Activated CD4-positive, alpha-beta T cell treated with anti-CD3 and anti-CD28 coated beads for 36 hours (primary cell): ENCODE measurements at regions not wholly inside any gene's neighbourhood (a gene's known extent, or its start where the extent isn't known, plus 50 kb on each side); places are given as distances from the start of the nearest gene placed in this dataset.
A peak's percentile ranks its signal among the peaks of the same experiment; 100 is the strongest.

Source experiments
- ATAC-seq: fragments of 200-7000 bp; cut with Tn5 transposase; one replicate; pipeline ENCODE4 v1.10.0; 2021; ENCODE audit warnings: mild to moderate bottlenecking, moderate library complexity
- CTCF ChIA-PET: fragments of 350-600 bp; sonication (Branson Sonifier 250); formaldehyde crosslinking; loops from one replicate; lab custom pipeline; 2021; ENCODE audit warnings: antibody characterized with exemption; lab: Charles Lee
- POLR2A ChIA-PET: fragments of 350-600 bp; sonication (Branson Sonifier 250); formaldehyde crosslinking; loops from one replicate; lab custom pipeline; 2021; ENCODE audit warnings: antibody characterized with exemption, inconsistent platforms; lab: Charles Lee
- DNase-seq: peaks from one replicate; pipeline ENCODE4 v3.0.0-alpha.2; 2020
- H3K27ac Mint-ChIP-seq: one replicate; pipeline ENCODE4 v1.8.0; 2021; ENCODE audit warnings: mixed read lengths
- H3K27me3 Mint-ChIP-seq: one replicate; pipeline ENCODE4 v1.8.0; 2021; ENCODE audit warnings: mixed read lengths
- H3K36me3 Mint-ChIP-seq: one replicate; pipeline ENCODE4 v1.8.0; 2021; ENCODE audit warnings: low read depth, mixed read lengths
- H3K4me1 Mint-ChIP-seq: one replicate; pipeline ENCODE4 v1.8.0; 2021; ENCODE audit warnings: mixed read lengths
- H3K4me3 Mint-ChIP-seq: one replicate; pipeline ENCODE4 v1.8.0; 2021; ENCODE audit warnings: mild to moderate bottlenecking, moderate library complexity, mixed read lengths
- H3K9me3 Mint-ChIP-seq: one replicate; pipeline ENCODE4 v1.8.0; 2021; ENCODE audit warnings: low read depth, mixed read lengths
- intact Hi-C, 2 experiments: fragments of 100-400 bp; cut with DNase I in 1 of 2; cut with micrococcal nuclease in 1 of 2; formaldehyde crosslinking; loops; one replicate each; pipeline versions ENCODE4 v1.14.2 to v1.15.1; 2022 to 2024; cut with DNase I, micrococcal nuclease

- Mint-ChIP-seq H3K4me3 (no peak overlapping the region), H3K9me3 (no peaks in the 10 kb centered on the region), H3K27me3 (no peaks in the 10 kb centered on the region), H3K4me1 (peaks cover 6% of the 10 kb centered on the region), H3K27ac (peak overlapping the region; percentile 43), H3K36me3 (no peaks in the 10 kb centered on the region)
- intact Hi-C loops, result loop anchor here (1.0 to 5.0 kb wide), 6 partner anchors 32 to 269 kb away; partner anchors contain the start of gene VAV3 (in 1 of the 2)
- DNase-seq (peak; percentile 34), ATAC-seq (peak; percentile 69)
- CTCF ChIA-PET, result interaction anchor here (0.5 kb wide), 1 partner anchor 88 kb away, joined by 3 read pairs; no protein-coding TSS in a partner anchor
- POLR2A ChIA-PET, result interaction anchor here (0.9 kb wide), 1 partner anchor 116 kb away, joined by 3 read pairs; no protein-coding TSS in a partner anchor
These were observed 86.1 kb upstream of the VAV3 start for GRCh38 chr1:108050911-108051629.

GRCh38 chr1:108050158-108050557 is 85.2 kb upstream of the VAV3 start:
- POLR2A ChIA-PET, result no interaction called here
- CTCF ChIA-PET, result interaction anchor here (0.8 to 2.4 kb wide), 3 partner anchors 28 to 84 kb away, joined by 3 to 7 read pairs (median 3); no protein-coding TSS in a partner anchor
- Mint-ChIP-seq H3K9me3 (no peaks in the 10 kb centered on the region), H3K27me3 (no peaks in the 10 kb centered on the region), H3K4me3 (no peak overlapping the region), H3K27ac (no peak overlapping the region), H3K36me3 (no peaks in the 10 kb centered on the region), H3K4me1 (peaks cover 12% of the 10 kb centered on the region)
- intact Hi-C loops, result loop anchor here (2.0 to 5.0 kb wide), 5 partner anchors 33 to 268 kb away; no protein-coding TSS in a partner anchor
- no peak for DNase-seq
- ATAC-seq, result no peak

DNA sequence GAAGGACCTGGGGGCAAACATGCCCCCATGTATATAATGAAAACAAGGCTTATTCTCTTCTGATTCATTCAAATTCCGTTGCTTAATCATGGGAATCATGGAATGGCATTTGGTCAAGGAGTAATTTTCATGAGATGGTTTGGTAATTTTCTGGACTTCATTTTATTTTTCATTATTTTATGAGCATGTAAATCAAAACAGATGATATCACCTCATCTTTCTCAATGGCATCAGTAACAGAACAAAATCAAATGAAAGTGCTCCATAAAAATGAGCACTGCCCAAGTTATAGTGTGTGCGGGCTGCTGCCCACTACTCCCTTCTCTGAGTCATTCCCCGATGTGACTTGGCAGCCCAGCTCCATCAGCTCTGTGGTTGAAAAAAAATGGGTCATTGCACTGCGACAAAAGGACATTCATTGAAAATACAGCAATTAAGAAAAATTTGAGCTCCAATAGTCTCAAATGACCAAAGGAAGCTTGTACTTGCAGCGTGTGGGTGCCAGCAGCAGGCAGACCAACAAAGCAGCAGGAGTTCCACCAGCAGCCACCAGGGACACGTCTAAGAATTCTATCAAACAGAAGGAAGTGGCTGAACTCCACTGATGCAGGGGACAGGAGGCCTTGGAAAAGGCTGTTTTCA is 84.3 kb upstream of the VAV3 start:
- Mint-ChIP-seq H3K36me3 (no peaks in the 10 kb centered on the region), H3K9me3 (no peaks in the 10 kb centered on the region), H3K27me3 (no peaks in the 10 kb centered on the region), H3K27ac (no peak overlapping the region), H3K4me1 (peaks cover 20% of the 10 kb centered on the region), H3K4me3 (no peak overlapping the region)
- ChIA-PET CTCF (interaction anchor here (0.7 to 2.4 kb wide), 10 partner anchors 12 to 386 kb away, joined by 3 to 7 read pairs (median 3); no protein-coding TSS in a partner anchor), POLR2A (no interaction called here)
- peak; percentile 51 for DNase-seq
- intact Hi-C loops, result loop anchor here in 1 of 2 experiments (5.0 kb wide), 1 partner anchor 267 kb away; no protein-coding TSS in a partner anchor
- ATAC-seq, result no peak

DNA sequence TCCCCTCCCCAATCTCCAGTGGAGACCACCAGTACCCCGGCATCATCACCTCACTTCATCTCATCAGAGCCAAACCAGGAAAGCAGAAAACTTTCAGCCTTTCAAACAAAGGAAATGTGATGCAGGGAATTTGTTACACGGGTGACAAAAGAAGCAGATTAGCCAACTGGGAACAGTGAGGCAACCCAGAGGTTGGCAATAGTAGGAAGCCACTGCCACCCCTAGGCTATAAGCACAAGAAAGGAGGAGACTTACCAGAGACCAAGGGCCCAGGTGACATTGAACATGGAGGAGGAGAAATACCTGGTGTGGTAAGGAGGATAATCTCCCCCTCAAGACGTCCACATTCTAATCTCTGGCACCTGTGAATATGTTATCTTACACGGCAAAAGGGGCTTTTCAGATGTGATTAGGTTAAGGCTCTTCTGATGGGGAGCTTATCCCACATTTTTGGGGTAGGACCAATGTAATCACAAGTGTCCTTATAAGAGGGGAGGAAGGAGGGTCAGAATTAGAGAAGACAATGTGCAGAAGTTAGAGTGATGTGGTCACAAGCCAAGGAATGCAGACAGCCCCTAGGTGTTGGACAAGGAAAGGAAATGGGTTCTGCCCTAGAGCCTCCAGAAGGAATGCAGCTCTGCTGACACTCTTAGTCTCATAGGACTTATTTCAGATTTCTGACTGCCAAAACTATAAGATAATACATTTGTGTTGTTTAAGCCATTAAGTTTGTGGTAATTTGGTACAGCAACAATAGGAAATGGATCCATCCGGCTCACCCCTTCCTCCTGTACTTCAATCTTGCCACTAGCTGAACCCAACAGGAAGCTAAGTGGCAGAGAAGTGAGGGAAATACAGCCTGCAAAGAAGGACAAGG is 83.6 kb upstream of the VAV3 start:
- peaks cover 26% of the 10 kb centered on the region for H3K4me1 Mint-ChIP-seq
- CTCF ChIA-PET, result interaction anchor here (0.8 to 2.4 kb wide), 7 partner anchors 11 to 385 kb away, joined by 3 to 7 read pairs (median 3); no protein-coding TSS in a partner anchor
- no peaks in the 10 kb centered on the region for H3K36me3 Mint-ChIP-seq
- POLR2A ChIA-PET, result no interaction called here
- H3K27me3 Mint-ChIP-seq, result no peaks in the 10 kb centered on the region
- intact Hi-C loops, result loop anchor here in 1 of 2 experiments (5.0 kb wide), 1 partner anchor 266 kb away; no protein-coding TSS in a partner anchor
- ATAC-seq (no peak), DNase-seq (no peak)
- H3K9me3 Mint-ChIP-seq, result no peaks in the 10 kb centered on the region
- no peak overlapping the region for H3K27ac Mint-ChIP-seq
- H3K4me3 Mint-ChIP-seq, result no peak overlapping the region

DNA sequence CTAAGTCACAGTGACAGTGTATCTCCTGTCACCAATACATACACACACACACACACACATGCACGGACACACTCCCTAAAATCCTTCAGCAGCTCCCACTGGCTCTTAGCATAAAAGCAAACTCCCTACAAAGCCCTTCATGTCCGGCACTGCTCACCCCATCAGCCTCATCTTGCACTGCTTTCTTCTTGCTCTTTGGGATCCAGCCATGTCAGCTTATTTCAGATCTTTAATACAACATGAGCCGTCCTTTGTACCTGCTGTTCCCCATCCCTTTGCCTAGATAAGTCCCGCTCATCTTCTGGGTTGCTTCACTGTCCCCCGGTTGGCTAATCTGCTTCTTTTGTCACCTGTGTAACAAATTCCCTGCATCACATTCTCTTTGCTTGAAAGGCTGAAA is 82.1 kb upstream of the VAV3 start:
- Mint-ChIP-seq H3K36me3 (no peaks in the 10 kb centered on the region), H3K9me3 (no peaks in the 10 kb centered on the region), H3K27me3 (no peaks in the 10 kb centered on the region), H3K4me1 (peaks cover 35% of the 10 kb centered on the region), H3K4me3 (no peak overlapping the region), H3K27ac (no peak overlapping the region)
- POLR2A ChIA-PET, result no interaction called here
- no peak for ATAC-seq
- intact Hi-C loops, result loop anchor here in 1 of 2 experiments (5.0 kb wide), 1 partner anchor 265 kb away; no protein-coding TSS in a partner anchor
- CTCF ChIA-PET, result interaction anchor here (1.2 to 2.8 kb wide), 2 partner anchors 78 to 264 kb away, joined by 5 to 9 read pairs; no protein-coding TSS in a partner anchor
- DNase-seq, result no peak

DNA sequence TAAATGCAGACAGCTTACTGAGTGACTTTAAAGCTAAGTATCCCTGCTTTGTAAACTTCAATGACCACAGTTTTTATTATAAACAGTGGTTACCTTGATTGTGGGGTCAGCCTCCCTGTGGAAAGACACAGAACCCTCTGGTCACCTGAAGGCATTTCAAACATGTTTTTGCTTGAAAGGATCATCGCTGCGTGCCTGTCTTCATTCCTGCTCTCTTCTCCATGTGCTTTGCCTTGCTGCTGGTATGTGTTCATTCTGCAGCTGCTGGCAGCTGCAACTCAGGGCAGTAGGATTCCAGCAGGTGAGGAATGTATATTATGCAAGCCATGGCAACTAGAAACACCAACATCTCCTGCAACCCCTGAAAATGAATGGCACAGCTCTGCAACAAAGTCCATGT is 81.0 kb upstream of the VAV3 start:
- Mint-ChIP-seq H3K9me3 (no peaks in the 10 kb centered on the region), H3K27ac (no peak overlapping the region), H3K4me1 (peaks cover 43% of the 10 kb centered on the region), H3K4me3 (no peak overlapping the region), H3K27me3 (no peaks in the 10 kb centered on the region), H3K36me3 (no peaks in the 10 kb centered on the region)
- intact Hi-C loops, result loop anchor here in 1 of 2 experiments (5.0 kb wide), 1 partner anchor 264 kb away; no protein-coding TSS in a partner anchor
- CTCF ChIA-PET, result interaction anchor here (0.6 to 2.8 kb wide), 4 partner anchors 9 to 263 kb away, joined by 3 to 9 read pairs (median 3); no protein-coding TSS in a partner anchor
- POLR2A ChIA-PET, result no interaction called here
- DNase-seq (no peak), ATAC-seq (no peak)

- Mint-ChIP-seq H3K36me3 (no peaks in the 10 kb centered on the region), H3K27me3 (no peaks in the 10 kb centered on the region)
- peak; percentile 63 for ATAC-seq
These were observed 80.5 kb upstream of the VAV3 start for GRCh38 chr1:108045460-108045859.

DNA sequence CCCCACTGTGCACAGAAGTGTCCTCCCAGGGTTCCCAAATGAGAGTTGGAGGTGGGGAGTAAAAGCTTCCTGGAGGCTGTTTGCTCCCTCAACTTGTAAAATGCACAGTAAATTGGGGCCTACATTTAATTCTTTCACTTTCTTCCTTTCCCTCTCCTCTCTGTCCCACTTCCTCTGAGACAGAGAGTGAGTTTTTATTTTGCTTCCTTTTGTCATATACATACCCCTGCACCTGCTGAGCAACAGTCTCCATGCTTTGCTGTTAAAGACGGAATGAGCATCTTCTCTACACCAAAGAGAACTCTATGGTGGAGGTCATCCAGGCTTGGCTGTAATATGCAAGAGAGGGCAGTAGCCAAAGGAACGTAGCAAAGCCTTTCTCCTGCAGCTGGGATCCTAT is 79.3 kb upstream of the VAV3 start:
- POLR2A ChIA-PET, result no interaction called here
- no peak overlapping the region for H3K27ac Mint-ChIP-seq

More at GRCh38 chr1:108045460-108045859, 80.5 kb upstream of the VAV3 start:
- ChIA-PET CTCF (interaction anchor here (0.6 to 2.8 kb wide), 5 partner anchors 8 to 262 kb away, joined by 3 to 9 read pairs (median 3); no protein-coding TSS in a partner anchor), POLR2A (no interaction called here)
- Mint-ChIP-seq H3K27ac (peak overlapping the region; percentile 35), H3K4me1 (peaks cover 43% of the 10 kb centered on the region), H3K9me3 (no peaks in the 10 kb centered on the region), H3K4me3 (no peak overlapping the region)
- intact Hi-C loops, result loop anchor here in 1 of 2 experiments (5.0 kb wide), 1 partner anchor 263 kb away; no protein-coding TSS in a partner anchor
- DNase-seq, result no peak

GRCh38 chr1:108043707-108044106 is 78.7 kb upstream of the VAV3 start:
- intact Hi-C loops, result loop anchor here in 1 of 2 experiments (5.0 kb wide), 1 partner anchor 39 kb away; no protein-coding TSS in a partner anchor
- no peak overlapping the region for H3K27ac Mint-ChIP-seq
- CTCF ChIA-PET, result no interaction called here

More for the DNA sequence above, 79.3 kb upstream of the VAV3 start:
- H3K9me3 Mint-ChIP-seq, result no peaks in the 10 kb centered on the region
- H3K36me3 Mint-ChIP-seq, result no peaks in the 10 kb centered on the region
- DNase-seq (no peak), ATAC-seq (no peak)
- H3K4me1 Mint-ChIP-seq, result peaks cover 43% of the 10 kb centered on the region
- CTCF ChIA-PET, result interaction anchor here (1.1 to 2.8 kb wide), 2 partner anchors 81 to 261 kb away, joined by 4 to 9 read pairs; no protein-coding TSS in a partner anchor
- H3K27me3 Mint-ChIP-seq, result no peaks in the 10 kb centered on the region
- no peak overlapping the region for H3K4me3 Mint-ChIP-seq
- intact Hi-C loops, result loop anchor here in 1 of 2 experiments (5.0 kb wide), 1 partner anchor 38 kb away; no protein-coding TSS in a partner anchor

DNA sequence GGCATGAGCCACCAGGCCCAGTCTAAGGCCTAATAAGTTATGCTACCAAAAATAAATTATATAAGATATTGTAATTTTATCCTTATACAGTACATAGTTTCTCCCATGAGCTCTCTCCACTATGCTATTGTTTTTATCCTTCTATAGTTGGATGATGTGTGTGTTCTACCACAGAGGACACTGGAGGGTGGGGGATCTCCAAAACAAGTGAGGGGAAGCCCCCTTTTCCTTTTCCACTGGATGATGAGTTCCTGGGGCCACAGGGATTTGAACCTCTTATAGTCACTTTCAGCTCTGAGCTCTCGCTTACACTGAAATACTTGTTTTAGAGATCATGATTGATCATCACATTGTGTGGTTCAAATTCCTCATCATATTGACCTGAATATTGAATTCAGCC is 77.6 kb upstream of the VAV3 start:
- DNase-seq, result no peak

More at GRCh38 chr1:108043707-108044106, 78.7 kb upstream of the VAV3 start:
- Mint-ChIP-seq H3K36me3 (no peaks in the 10 kb centered on the region), H3K27me3 (no peaks in the 10 kb centered on the region), H3K4me3 (no peak overlapping the region), H3K9me3 (no peaks in the 10 kb centered on the region), H3K4me1 (peaks cover 43% of the 10 kb centered on the region)
- ATAC-seq, result no peak
- no peak for DNase-seq
- POLR2A ChIA-PET, result no interaction called here

More for the DNA sequence above, 77.6 kb upstream of the VAV3 start:
- no peaks in the 10 kb centered on the region for H3K9me3 Mint-ChIP-seq
- no peak overlapping the region for H3K27ac Mint-ChIP-seq
- no peaks in the 10 kb centered on the region for H3K27me3 Mint-ChIP-seq
- ATAC-seq, result no peak
- no peaks in the 10 kb centered on the region for H3K36me3 Mint-ChIP-seq
- no peak overlapping the region for H3K4me3 Mint-ChIP-seq
- intact Hi-C loops, result loop anchor here in 1 of 2 experiments (5.0 kb wide), 1 partner anchor 40 kb away; no protein-coding TSS in a partner anchor
- CTCF ChIA-PET, result interaction anchor here (1.4 kb wide), 1 partner anchor 261 kb away, joined by 3 read pairs; no protein-coding TSS in a partner anchor
- H3K4me1 Mint-ChIP-seq, result peaks cover 38% of the 10 kb centered on the region
- POLR2A ChIA-PET, result no interaction called here
